HCT116 (cell line): ENCODE measurements at regions not wholly inside any gene's neighbourhood (a gene's known extent, or its start where the extent isn't known, plus 50 kb on each side); places are given as distances from the start of the nearest gene placed in this dataset.

Experiments used
- ATAC-seq: fragments of 200-7000 bp; cut with Tn5 transposase; 2 replicates; pipeline ENCODE4 v1.9.1; 2020; ENCODE audit warnings: mild to moderate bottlenecking, moderate library complexity
- BruUV-seq: library from RNA; stranded (reverse); fragments of 400-500 nt; replicated peaks from 2 replicates; lab custom pipeline; 2021; lab: Mats Ljungman, UMichigan
- CTCF ChIA-PET: fragments of 300-600 bp; sonication (Branson Sonifier 250); formaldehyde crosslinking; loops from one replicate; lab custom pipeline; 2021; ENCODE audit warnings: antibody characterized with exemption; lab: Charles Lee
- POLR2A ChIA-PET: fragments of 300-600, 350-600 bp; sonication (Branson Sonifier 250); formaldehyde crosslinking; loops from one replicate; lab custom pipeline; 2021; ENCODE audit warnings: antibody characterized with exemption; lab: Charles Lee
- RAD21 ChIA-PET, 2 experiments: fragments of 300-600 bp; sonication (Branson Sonifier 250); formaldehyde crosslinking; loops; one replicate each; lab custom pipeline; 2023; ENCODE audit warnings: low total read pairs in 2 of 2; ENCODE audit not compliant: uncharacterized antibody in 2 of 2, unreplicated experiment in 2 of 2, low non-redundant PET in 1 of 2; lab: Charles Lee
- DNase-seq: peaks from one replicate; pipeline ENCODE4 v3.0.0-alpha.2; 2010; ENCODE audit warnings: low read depth, low spot score
- H2AFZ ChIP-seq: fragments of 200-600 bp; shearing (Covaris generic), sonication (generic); 2 replicates; pipeline ENCODE4 v1.6.1; 2017; ENCODE audit warnings: low read depth, mixed run types, mixed read lengths, antibody characterized with exemption, low read length; ENCODE audit not compliant: poor library complexity, severe bottlenecking
- H3K27ac ChIP-seq: 2 replicates; pipeline ENCODE4 v1.5.1; 2012; ENCODE audit warnings: low read depth, low read length
- H3K27me3 ChIP-seq: fragments of 200-600 bp; sonication (generic); 2 replicates; pipeline ENCODE4 v1.6.1; 2016; ENCODE audit warnings: mixed run types, low read length, mixed read lengths; ENCODE audit not compliant: insufficient read depth
- H3K36me3 ChIP-seq, 2 experiments: fragments of 200-500 bp in 1 of 2; fragments of 200-600 bp in 1 of 2; sonication (Bioruptor generic) in 1 of 2; sonication (generic) in 1 of 2; 2 replicates each; pipeline versions ENCODE4 v1.5.1 to v1.6.1; 2014 to 2016; ENCODE audit warnings: low read length in 2 of 2, inconsistent platforms in 1 of 2, mixed read lengths in 1 of 2, mixed run types in 1 of 2; ENCODE audit not compliant: insufficient read depth in 2 of 2, control insufficient read depth in 1 of 2
- H3K4me1 ChIP-seq, 2 experiments: fragments of 200-600 bp in 1 of 2; sonication (generic) in 1 of 2; 2 replicates each; pipeline versions ENCODE4 v1.5.1 to v1.6.1; 2012 to 2017; ENCODE audit warnings: low read length in 2 of 2, inconsistent platforms in 1 of 2, mild to moderate bottlenecking in 1 of 2, mixed read lengths in 1 of 2, mixed run types in 1 of 2, moderate library complexity in 1 of 2; ENCODE audit not compliant: insufficient read depth in 2 of 2, control insufficient read depth in 1 of 2
- H3K4me2 ChIP-seq: fragments of 200-600 bp; sonication (generic); 2 replicates; pipeline ENCODE4 v1.6.1; 2017; ENCODE audit warnings: mixed run types, low read length, mixed read lengths
- H3K4me3 ChIP-seq, 2 experiments: fragments of 200-600 bp in 1 of 2; sonication (generic) in 1 of 2; replicated peaks in 1 of 2; 2 replicates each; pipeline ENCODE4 v1.5.1; 2011 to 2016; ENCODE audit warnings: low read length in 2 of 2, control low read depth in 1 of 2, low read depth in 1 of 2, mild to moderate bottlenecking in 1 of 2, mixed read lengths in 1 of 2, mixed run types in 1 of 2
- H3K79me2 ChIP-seq: fragments of 200-600 bp; sonication (generic); 2 replicates; pipeline ENCODE4 v1.6.1; 2017; ENCODE audit warnings: mild to moderate bottlenecking, mixed run types, low read length, moderate library complexity, mixed read lengths; ENCODE audit not compliant: insufficient read depth
- H3K9ac ChIP-seq: fragments of 200-600 bp; sonication (generic); 2 replicates; pipeline ENCODE4 v1.6.1; 2016; ENCODE audit warnings: low read length, mixed read lengths
- H3K9me2 ChIP-seq: fragments of 200-600 bp; sonication (generic), shearing (Covaris generic); 2 replicates; pipeline ENCODE4 v1.6.1; 2017; ENCODE audit warnings: mixed run types, mild to moderate bottlenecking, moderate library complexity; ENCODE audit not compliant: insufficient read depth
- H3K9me3 ChIP-seq, 2 experiments: fragments of 200-500 bp in 1 of 2; fragments of 200-600 bp in 1 of 2; sonication (Bioruptor generic) in 1 of 2; sonication (generic) in 1 of 2; 2 replicates each; pipeline ENCODE4 v1.6.1; 2014 to 2017; ENCODE audit warnings: low read length in 2 of 2, mixed read lengths in 2 of 2, inconsistent platforms in 1 of 2, low read depth in 1 of 2, mild to moderate bottlenecking in 1 of 2, mixed run types in 1 of 2, moderate library complexity in 1 of 2; ENCODE audit not compliant: control insufficient read depth in 1 of 2, insufficient read depth in 1 of 2
- H4K20me1 ChIP-seq: fragments of 200-600 bp; sonication (generic), shearing (Covaris generic); 2 replicates; pipeline ENCODE4 v1.6.1; 2017; ENCODE audit warnings: mixed run types, mild to moderate bottlenecking, moderate library complexity; ENCODE audit not compliant: insufficient read depth
- JUND ChIP-seq: IDR thresholded peaks from 2 replicates; pipeline ENCODE4 v1.6.1; 2012
- SIN3A ChIP-seq: IDR thresholded peaks from 2 replicates; pipeline ENCODE4 v1.6.1; 2012; ENCODE audit warnings: low read depth
- SP1 ChIP-seq: IDR thresholded peaks from 2 replicates; pipeline ENCODE4 v1.6.1; 2012; ENCODE audit warnings: low read depth
- SRF ChIP-seq: IDR thresholded peaks from 2 replicates; pipeline ENCODE4 v1.6.1; 2012; ENCODE audit warnings: low read depth
- YY1 ChIP-seq: IDR thresholded peaks from 2 replicates; pipeline ENCODE4 v1.6.1; 2011; ENCODE audit warnings: low read length, low read depth, moderate library complexity, mild to moderate bottlenecking; ENCODE audit not compliant: insufficient replicate concordance; ENCODE audit errors: extremely low read depth
- ZFX ChIP-seq: fragments of 450-650 bp; IDR thresholded peaks from 2 replicates; pipeline ENCODE4 v1.6.1; 2017
- intact Hi-C: fragments of 100-400 bp; cut with micrococcal nuclease; formaldehyde crosslinking; loops from 2 replicates; pipeline ENCODE4 v1.10.0; 2022
- TF ChIP-seq, protein P1 (sequence below): IDR thresholded peaks from 2 replicates; pipeline ENCODE4 v1.6.1; 2012; ENCODE audit warnings: low read depth
- TF ChIP-seq, protein P2 (sequence below): IDR thresholded peaks from 2 replicates; pipeline ENCODE4 v1.6.1; 2012

DNA sequence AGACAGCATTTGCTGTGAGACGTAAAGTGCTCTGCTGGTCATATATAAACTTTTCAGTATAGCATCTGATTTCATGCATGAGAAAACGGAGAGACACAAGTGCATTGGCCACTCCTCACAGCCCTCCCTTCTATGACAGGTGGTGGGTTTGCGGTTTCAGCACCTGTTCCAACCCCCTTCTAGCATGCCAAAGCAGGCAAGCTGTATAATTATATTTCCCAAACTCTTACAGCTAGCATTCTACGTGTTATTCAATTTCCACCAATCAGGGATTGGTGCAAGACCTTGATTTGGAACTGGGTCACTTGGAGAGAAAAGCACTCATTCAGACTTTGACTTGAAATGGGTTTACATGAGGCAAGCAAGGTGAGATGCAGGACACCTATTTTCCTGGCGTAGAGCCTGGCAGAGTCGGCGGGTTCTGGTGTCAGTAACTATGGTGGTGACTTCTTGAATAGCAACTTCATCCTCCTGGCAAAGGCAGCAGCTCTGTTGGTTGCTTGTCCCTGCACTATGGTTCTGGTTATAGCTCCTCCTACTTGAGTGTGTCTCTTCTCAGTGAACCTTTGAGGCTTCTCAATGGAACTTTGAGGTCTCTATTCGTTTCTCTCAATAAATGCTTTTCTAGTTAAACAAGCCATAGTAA, 356.5 kb downstream of the TBL1XR1 start:
- no peaks in the 10 kb centered on the region for H3K79me2 ChIP-seq
- H3K36me3 ChIP-seq: no peaks in the 10 kb centered on the region
- H3K27ac ChIP-seq: no peak overlapping the region
- H2AFZ ChIP-seq: no peak overlapping the region
- no peaks in the 10 kb centered on the region for H4K20me1 ChIP-seq
- TF ChIP-seq, protein P1, sequence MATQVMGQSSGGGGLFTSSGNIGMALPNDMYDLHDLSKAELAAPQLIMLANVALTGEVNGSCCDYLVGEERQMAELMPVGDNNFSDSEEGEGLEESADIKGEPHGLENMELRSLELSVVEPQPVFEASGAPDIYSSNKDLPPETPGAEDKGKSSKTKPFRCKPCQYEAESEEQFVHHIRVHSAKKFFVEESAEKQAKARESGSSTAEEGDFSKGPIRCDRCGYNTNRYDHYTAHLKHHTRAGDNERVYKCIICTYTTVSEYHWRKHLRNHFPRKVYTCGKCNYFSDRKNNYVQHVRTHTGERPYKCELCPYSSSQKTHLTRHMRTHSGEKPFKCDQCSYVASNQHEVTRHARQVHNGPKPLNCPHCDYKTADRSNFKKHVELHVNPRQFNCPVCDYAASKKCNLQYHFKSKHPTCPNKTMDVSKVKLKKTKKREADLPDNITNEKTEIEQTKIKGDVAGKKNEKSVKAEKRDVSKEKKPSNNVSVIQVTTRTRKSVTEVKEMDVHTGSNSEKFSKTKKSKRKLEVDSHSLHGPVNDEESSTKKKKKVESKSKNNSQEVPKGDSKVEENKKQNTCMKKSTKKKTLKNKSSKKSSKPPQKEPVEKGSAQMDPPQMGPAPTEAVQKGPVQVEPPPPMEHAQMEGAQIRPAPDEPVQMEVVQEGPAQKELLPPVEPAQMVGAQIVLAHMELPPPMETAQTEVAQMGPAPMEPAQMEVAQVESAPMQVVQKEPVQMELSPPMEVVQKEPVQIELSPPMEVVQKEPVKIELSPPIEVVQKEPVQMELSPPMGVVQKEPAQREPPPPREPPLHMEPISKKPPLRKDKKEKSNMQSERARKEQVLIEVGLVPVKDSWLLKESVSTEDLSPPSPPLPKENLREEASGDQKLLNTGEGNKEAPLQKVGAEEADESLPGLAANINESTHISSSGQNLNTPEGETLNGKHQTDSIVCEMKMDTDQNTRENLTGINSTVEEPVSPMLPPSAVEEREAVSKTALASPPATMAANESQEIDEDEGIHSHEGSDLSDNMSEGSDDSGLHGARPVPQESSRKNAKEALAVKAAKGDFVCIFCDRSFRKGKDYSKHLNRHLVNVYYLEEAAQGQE: no peak
- TF ChIP-seq YY1 (no peak), JUND (no peak), SP1 (no peak), SIN3A (no peak), SRF (no peak), ZFX (no peak)
- TF ChIP-seq, protein P2, sequence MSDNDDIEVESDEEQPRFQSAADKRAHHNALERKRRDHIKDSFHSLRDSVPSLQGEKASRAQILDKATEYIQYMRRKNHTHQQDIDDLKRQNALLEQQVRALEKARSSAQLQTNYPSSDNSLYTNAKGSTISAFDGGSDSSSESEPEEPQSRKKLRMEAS: no peak
- ChIA-PET CTCF (no interaction called here), POLR2A (no interaction called here), RAD21 (no interaction called here)
- ATAC-seq (no peak; the same call in 1 of the 2 replicates), DNase-seq (no peak)
- no peak overlapping the region for H3K4me3 ChIP-seq
- BruUV-seq: no TSS peak
- H3K4me1 ChIP-seq: no peaks in the 10 kb centered on the region
- no peak overlapping the region for H3K4me2 ChIP-seq
- H3K9me3 ChIP-seq: no peaks in the 10 kb centered on the region
- no peaks in the 10 kb centered on the region for H3K9me2 ChIP-seq
- no peak overlapping the region for H3K9ac ChIP-seq
- intact Hi-C loops: no loop called here
- no peaks in the 10 kb centered on the region for H3K27me3 ChIP-seq
